ENCODE measurements at regions not wholly inside any gene's neighbourhood (a gene's known extent, or its start where the extent isn't known, plus 50 kb on each side); places are given as distances from the start of the nearest gene placed in this dataset.
A peak's percentile ranks its signal among the peaks of the same experiment; 100 is the strongest.

GRCh38 chr11:13183094-13183825 is 94.3 kb upstream of the BMAL1 start:
- TF ChIP-seq CTCF (IDR thresholded peaks at IDR 0.05), result peak; percentile 18

GRCh38 chr11:13183826-13184196 is 93.8 kb upstream of the BMAL1 start:
- no peaks in the 10 kb centered on the region for H3K9me3 ChIP-seq
- no peak for DNase-seq
- H3K4me3 ChIP-seq, result no peak overlapping the region
- TF ChIP-seq CTCF (IDR thresholded peaks at IDR 0.05), result no peak
- no peak overlapping the region for H3K27ac ChIP-seq
- H3K27me3 ChIP-seq, result no peaks in the 10 kb centered on the region
- H3K4me1 ChIP-seq, result no peaks in the 10 kb centered on the region
- H3K9ac ChIP-seq (ENCODE audit: low read depth in 2 of 2, low read length in 2 of 2), result no peak overlapping the region
- no peaks in the 10 kb centered on the region for H3K36me3 ChIP-seq
- intact Hi-C loops (cut with DNase I), result loop anchor here (10.0 kb wide), 1 partner anchor 219 kb away; no protein-coding TSS in a partner anchor

More at GRCh38 chr11:13183094-13183825, 94.3 kb upstream of the BMAL1 start:
- Histone ChIP-seq H3K27ac (no peak overlapping the region), H3K9ac (ENCODE audit: low read depth in 2 of 2, low read length in 2 of 2) (no peak overlapping the region), H3K4me1 (no peaks in the 10 kb centered on the region), H3K36me3 (no peaks in the 10 kb centered on the region), H3K9me3 (no peaks in the 10 kb centered on the region), H3K4me3 (no peak overlapping the region), H3K27me3 (no peaks in the 10 kb centered on the region)
- DNase-seq, result no peak
- intact Hi-C loops (cut with DNase I), result loop anchor here (10.0 kb wide), 1 partner anchor 218 kb away; no protein-coding TSS in a partner anchor

- TF ChIP-seq CTCF (IDR thresholded peaks at IDR 0.05), result no peak
- Histone ChIP-seq H3K9me3 (no peaks in the 10 kb centered on the region), H3K4me1 (no peaks in the 10 kb centered on the region), H3K4me3 (no peak overlapping the region), H3K36me3 (no peaks in the 10 kb centered on the region), H3K27me3 (no peaks in the 10 kb centered on the region), H3K9ac (ENCODE audit: low read depth in 2 of 2, low read length in 2 of 2) (no peak overlapping the region), H3K27ac (no peak overlapping the region)
- no peak for DNase-seq
- intact Hi-C loops (cut with DNase I), result loop anchor here (10.0 kb wide), 1 partner anchor 220 kb away; no protein-coding TSS in a partner anchor
Measured at GRCh38 chr11:13184295-13184794, 93.2 kb upstream of the BMAL1 start.

- Histone ChIP-seq H3K4me3 (no peak overlapping the region), H3K36me3 (no peaks in the 10 kb centered on the region), H3K9ac (ENCODE audit: low read depth in 2 of 2, low read length in 2 of 2) (no peak overlapping the region), H3K27ac (no peak overlapping the region), H3K9me3 (no peaks in the 10 kb centered on the region), H3K27me3 (no peaks in the 10 kb centered on the region), H3K4me1 (no peaks in the 10 kb centered on the region)
- intact Hi-C loops (cut with DNase I), result loop anchor here (10.0 kb wide), 1 partner anchor 223 kb away; no protein-coding TSS in a partner anchor
- no peak for DNase-seq
- no peak for TF ChIP-seq CTCF (IDR thresholded peaks at IDR 0.05)
Measured at GRCh38 chr11:13188179-13188578, 89.4 kb upstream of the BMAL1 start.

- intact Hi-C loops (cut with DNase I), result loop anchor here (10.0 kb wide), 1 partner anchor 225 kb away; no protein-coding TSS in a partner anchor
- TF ChIP-seq CTCF (IDR thresholded peaks at IDR 0.05), result no peak
Measured at GRCh38 chr11:13189561-13190426, 87.8 kb upstream of the BMAL1 start.

More at GRCh38 chr11:13189561-13190426, 87.8 kb upstream of the BMAL1 start:
- DNase-seq, result no peak
- Histone ChIP-seq H3K27ac (no peak overlapping the region), H3K27me3 (no peaks in the 10 kb centered on the region), H3K4me1 (no peaks in the 10 kb centered on the region), H3K9me3 (no peaks in the 10 kb centered on the region), H3K9ac (ENCODE audit: low read depth in 2 of 2, low read length in 2 of 2) (no peak overlapping the region), H3K36me3 (no peaks in the 10 kb centered on the region), H3K4me3 (no peak overlapping the region)
